Ishikawa (cell line): ENCODE measurements at regions not wholly inside any gene's neighbourhood (a gene's known extent, or its start where the extent isn't known, plus 50 kb on each side); places are given as distances from the start of the nearest gene placed in this dataset.
A peak's percentile ranks its signal among the peaks of the same experiment; 100 is the strongest.

Experiments
- CEBPB ChIP-seq: IDR thresholded peaks from 2 replicates; pipeline ENCODE4 v1.6.1; 2012
- CREB1 ChIP-seq: IDR thresholded peaks from 2 replicates; pipeline ENCODE4 v1.6.1; 2012; ENCODE audit warnings: low read depth
- EGR1 ChIP-seq: IDR thresholded peaks from 2 replicates; pipeline ENCODE4 v1.6.1; 2012
- EP300 ChIP-seq: IDR thresholded peaks from 2 replicates; pipeline ENCODE4 v1.6.1; 2012; ENCODE audit warnings: borderline replicate concordance
- FOXM1 ChIP-seq: IDR thresholded peaks from 2 replicates; pipeline ENCODE4 v1.6.1; 2012; ENCODE audit warnings: low read depth, borderline replicate concordance
- NFIC ChIP-seq: IDR thresholded peaks from 2 replicates; pipeline ENCODE4 v1.6.1; 2012
- RAD21 ChIP-seq: IDR thresholded peaks from 2 replicates; pipeline ENCODE4 v1.6.1; 2012; ENCODE audit warnings: low read depth
- TAF1 ChIP-seq: IDR thresholded peaks from 2 replicates; pipeline ENCODE4 v1.6.1; 2012; ENCODE audit warnings: low read depth, mild to moderate bottlenecking
- TCF12 ChIP-seq: IDR thresholded peaks from 2 replicates; pipeline ENCODE4 v1.6.1; 2012; ENCODE audit warnings: low read depth
- TEAD4 ChIP-seq: IDR thresholded peaks from 2 replicates; pipeline ENCODE4 v1.6.1; 2012
- YY1 ChIP-seq: IDR thresholded peaks from 2 replicates; pipeline ENCODE4 v1.6.1; 2012; ENCODE audit warnings: low read depth
- ZBTB7A ChIP-seq: IDR thresholded peaks from 2 replicates; pipeline ENCODE4 v1.6.1; 2012; ENCODE audit warnings: low read depth
- TF ChIP-seq, protein P1 (sequence below): IDR thresholded peaks from 2 replicates; pipeline ENCODE4 v1.6.1; 2012
- TF ChIP-seq, protein P2 (sequence below): IDR thresholded peaks from 2 replicates; pipeline ENCODE4 v1.6.1; 2012; ENCODE audit warnings: low read depth, mild to moderate bottlenecking
- TF ChIP-seq, protein P3 (sequence below): IDR thresholded peaks from 2 replicates; pipeline ENCODE4 v1.6.1; 2012

DNA sequence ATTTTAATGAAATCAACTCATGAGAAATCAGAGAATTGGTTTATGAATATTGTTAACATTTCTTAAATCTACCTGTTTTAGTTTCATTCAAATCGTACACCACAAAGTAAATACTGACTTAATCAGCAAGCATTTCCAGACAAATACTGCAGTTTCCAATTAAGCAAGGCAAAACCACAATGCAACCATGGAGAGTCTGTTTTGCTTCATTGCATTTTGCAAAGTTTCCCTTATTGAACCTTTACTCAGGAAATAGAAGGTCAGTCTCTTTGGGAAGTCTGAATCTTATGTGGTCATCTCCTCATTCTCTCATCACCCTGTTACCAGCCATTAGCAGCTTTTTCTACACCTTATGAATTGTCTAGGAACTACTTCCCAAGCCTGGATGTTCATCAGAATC lies 400.5 kb downstream of the IPMK start:
- TF ChIP-seq TEAD4 (no peak), CEBPB (no peak), NFIC (no peak), CREB1 (no peak), RAD21 (no peak), FOXM1 (no peak), YY1 (no peak), ZBTB7A (no peak), TCF12 (no peak), TAF1 (no peak), EP300 (no peak)
- TF ChIP-seq, protein P1, sequence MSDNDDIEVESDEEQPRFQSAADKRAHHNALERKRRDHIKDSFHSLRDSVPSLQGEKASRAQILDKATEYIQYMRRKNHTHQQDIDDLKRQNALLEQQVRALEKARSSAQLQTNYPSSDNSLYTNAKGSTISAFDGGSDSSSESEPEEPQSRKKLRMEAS, result no peak
- TF ChIP-seq, protein P2, sequence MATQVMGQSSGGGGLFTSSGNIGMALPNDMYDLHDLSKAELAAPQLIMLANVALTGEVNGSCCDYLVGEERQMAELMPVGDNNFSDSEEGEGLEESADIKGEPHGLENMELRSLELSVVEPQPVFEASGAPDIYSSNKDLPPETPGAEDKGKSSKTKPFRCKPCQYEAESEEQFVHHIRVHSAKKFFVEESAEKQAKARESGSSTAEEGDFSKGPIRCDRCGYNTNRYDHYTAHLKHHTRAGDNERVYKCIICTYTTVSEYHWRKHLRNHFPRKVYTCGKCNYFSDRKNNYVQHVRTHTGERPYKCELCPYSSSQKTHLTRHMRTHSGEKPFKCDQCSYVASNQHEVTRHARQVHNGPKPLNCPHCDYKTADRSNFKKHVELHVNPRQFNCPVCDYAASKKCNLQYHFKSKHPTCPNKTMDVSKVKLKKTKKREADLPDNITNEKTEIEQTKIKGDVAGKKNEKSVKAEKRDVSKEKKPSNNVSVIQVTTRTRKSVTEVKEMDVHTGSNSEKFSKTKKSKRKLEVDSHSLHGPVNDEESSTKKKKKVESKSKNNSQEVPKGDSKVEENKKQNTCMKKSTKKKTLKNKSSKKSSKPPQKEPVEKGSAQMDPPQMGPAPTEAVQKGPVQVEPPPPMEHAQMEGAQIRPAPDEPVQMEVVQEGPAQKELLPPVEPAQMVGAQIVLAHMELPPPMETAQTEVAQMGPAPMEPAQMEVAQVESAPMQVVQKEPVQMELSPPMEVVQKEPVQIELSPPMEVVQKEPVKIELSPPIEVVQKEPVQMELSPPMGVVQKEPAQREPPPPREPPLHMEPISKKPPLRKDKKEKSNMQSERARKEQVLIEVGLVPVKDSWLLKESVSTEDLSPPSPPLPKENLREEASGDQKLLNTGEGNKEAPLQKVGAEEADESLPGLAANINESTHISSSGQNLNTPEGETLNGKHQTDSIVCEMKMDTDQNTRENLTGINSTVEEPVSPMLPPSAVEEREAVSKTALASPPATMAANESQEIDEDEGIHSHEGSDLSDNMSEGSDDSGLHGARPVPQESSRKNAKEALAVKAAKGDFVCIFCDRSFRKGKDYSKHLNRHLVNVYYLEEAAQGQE, result no peak

DNA sequence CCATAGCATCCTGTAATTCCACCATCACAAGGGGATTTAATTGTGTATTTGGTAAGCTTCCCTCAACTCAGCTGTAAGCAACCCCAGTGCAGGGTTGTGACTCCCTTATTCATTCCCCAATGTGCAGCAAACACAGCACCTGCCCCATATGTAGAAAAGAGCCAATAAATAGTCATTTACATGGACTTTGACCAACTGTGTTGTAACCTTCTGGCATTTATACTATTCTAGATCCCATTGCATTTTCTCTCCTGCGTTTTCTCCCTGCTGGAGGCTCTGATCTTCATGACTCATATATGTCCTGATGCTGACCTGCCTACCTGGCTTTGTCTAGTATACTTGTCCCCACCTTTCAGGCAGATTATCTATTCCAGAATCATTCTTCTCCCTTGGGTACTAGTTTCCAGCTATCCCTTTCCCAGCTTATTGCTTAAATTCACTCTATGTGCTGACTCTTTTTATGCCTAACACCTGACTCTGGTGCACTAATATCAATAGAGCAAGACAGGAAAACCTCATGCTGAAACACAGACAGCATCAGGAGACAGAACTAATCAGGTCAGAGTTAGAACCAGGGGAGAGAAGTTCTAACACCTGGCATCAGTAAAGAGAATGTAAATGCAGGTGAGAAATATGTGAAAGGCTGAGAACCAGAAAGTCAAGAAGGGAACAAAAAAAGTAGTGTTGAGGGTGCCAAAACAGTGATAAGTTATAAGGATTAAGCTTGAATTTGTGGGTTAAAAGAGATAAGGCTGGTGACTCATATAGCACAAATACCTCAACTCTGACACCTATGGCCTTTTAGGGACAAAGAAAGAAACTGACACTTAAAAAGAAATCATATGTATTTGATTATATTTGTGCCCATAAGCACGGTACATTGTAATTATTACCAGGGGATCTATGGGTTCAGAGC lies 402.7 kb downstream of the IPMK start:
- TF ChIP-seq CREB1 (no peak), ZBTB7A (no peak), EP300 (no peak), NFIC (no peak), FOXM1 (no peak), TEAD4 (no peak), CEBPB (no peak), YY1 (no peak), TCF12 (no peak), TAF1 (no peak), EGR1 (no peak), RAD21 (no peak)
- TF ChIP-seq, protein P2, result no peak
- TF ChIP-seq, protein P1, result no peak
- TF ChIP-seq, protein P3, sequence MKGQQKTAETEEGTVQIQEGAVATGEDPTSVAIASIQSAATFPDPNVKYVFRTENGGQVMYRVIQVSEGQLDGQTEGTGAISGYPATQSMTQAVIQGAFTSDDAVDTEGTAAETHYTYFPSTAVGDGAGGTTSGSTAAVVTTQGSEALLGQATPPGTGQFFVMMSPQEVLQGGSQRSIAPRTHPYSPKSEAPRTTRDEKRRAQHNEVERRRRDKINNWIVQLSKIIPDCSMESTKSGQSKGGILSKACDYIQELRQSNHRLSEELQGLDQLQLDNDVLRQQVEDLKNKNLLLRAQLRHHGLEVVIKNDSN, result no peak

DNA sequence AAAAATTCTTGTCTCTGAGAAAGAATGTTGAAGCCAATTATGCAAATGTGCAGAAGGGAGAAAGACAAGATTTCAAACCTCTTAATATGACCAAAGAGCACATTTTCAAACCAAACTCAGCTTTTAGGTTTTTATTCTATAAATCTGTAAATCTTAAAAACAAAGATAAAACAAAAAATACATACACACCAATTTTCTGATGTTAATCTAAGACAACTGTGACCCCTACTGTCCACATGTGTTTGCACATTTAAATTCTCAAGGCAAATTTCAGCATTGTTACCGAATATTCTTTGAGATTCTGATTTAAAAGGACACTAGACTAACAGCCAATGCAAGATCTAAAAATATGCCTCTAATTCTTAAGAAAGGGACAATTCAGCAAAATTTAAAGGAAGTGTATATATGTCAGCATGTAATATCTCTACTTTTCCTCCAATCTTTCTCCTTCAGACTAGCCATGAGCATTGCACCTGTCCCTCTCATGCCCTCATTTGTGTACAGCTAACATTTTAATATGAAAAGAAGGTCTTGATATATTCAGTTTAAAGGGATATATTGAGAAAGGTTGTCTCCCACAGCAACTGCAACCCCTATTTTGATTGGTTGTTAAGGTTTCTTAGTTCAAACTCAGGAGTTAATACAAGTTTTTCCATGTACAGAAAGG lies 417.9 kb downstream of the IPMK start:
- TF ChIP-seq TAF1 (no peak), EP300 (no peak), ZBTB7A (no peak), RAD21 (peak; percentile 45)

DNA sequence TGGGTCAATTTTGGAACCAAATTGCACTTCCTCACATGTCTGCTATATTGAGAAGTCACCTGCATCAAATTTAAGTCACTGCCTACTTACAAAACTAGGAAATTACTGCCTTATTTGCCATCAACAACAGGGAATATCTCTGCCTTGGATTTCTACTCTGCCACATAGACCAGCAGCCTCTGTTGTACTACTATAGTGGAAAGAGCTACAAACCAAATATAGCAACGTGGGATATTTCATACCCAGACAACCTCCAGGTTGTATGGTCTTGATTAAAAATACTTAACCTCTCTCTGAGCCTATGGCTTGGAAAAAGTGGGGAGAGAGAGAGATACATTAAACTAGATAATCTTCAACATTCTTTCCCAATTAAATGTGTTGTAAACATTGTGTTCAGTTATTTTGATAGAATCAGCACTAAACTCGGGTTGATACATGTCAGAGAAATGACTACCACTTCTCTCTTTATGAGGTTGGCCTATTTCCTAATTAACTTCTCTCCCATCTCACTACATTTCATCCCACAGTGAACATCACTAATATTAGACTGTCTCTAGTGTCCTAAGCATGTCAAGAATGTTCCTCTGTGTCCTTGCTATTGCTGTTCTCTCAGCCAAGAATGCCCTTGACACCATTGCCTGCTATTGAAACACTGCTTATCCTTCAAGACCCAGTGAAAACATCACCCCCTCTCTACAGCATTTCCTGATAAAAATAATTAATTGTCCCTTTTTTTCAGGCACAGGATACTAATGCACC lies 421.2 kb downstream of the IPMK start:
- TF ChIP-seq YY1 (no peak), TCF12 (no peak), NFIC (no peak)
- TF ChIP-seq, protein P3, result no peak

DNA sequence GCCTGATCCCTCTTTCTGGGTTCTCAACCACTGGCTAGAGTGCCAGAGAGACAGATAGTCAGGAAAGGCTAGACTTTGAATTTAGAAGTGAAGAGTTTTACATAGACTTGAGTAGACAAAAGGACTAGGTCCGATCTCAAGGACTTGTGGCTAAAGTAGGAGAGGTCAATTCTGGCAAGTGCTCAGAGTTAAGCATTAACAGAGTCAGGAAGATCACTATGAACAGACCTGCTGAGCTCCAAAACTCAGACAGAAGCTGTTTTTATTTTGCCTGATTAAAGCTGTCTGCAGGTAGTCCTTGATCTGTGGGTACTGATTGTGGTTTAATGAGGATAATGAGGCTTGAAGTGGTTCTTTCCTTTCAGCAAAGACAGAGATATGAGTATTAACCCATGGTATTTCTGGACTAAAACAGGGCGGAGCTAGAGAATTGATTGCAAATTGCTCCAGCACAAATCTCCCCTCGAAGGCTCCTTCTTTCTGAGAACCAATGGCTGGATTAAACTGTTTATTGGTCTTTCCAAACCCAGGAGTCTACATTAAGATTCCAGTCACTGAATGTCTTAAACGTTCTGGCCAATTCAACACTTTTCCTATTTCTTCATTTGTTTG lies 423.2 kb downstream of the IPMK start:
- TF ChIP-seq, protein P2, result no peak
- TF ChIP-seq RAD21 (no peak), YY1 (no peak), TCF12 (no peak), CREB1 (no peak), ZBTB7A (no peak), NFIC (no peak), TAF1 (no peak), FOXM1 (no peak), CEBPB (no peak), EP300 (no peak), EGR1 (no peak), TEAD4 (no peak)
- TF ChIP-seq, protein P3, result no peak
- TF ChIP-seq, protein P1, result no peak
